HepG2 (cell line): ENCODE measurements at regions not wholly inside any gene's neighbourhood (a gene's known extent, or its start where the extent isn't known, plus 50 kb on each side); places are given as distances from the start of the nearest gene placed in this dataset.

Experiments used
- ATAC-seq: fragments of 200-7000 bp; cut with Tn5 transposase; 3 replicates; pipeline ENCODE4 v1.9.1; 2020; ENCODE audit warnings: mild to moderate bottlenecking, moderate library complexity
- BruUV-seq: library from RNA; stranded (reverse); fragments of 400-500 nt; replicated peaks from 2 replicates; lab custom pipeline; 2021; lab: Mats Ljungman, UMichigan
- CTCF ChIA-PET: fragments of 300-600 bp; formaldehyde crosslinking; extraction: SDS; loops from one replicate; lab custom pipeline; 2021; ENCODE audit warnings: low total read pairs, inconsistent platforms, low intra/inter-chr PET ratio; lab: Yijun Ruan, JAX
- POLR2A ChIA-PET: fragments of 350-600 bp; sonication (Branson Sonifier 250); formaldehyde crosslinking; loops from one replicate; lab custom pipeline; 2020; ENCODE audit warnings: antibody characterized with exemption, inconsistent platforms; lab: Yijun Ruan, JAX
- DNase-seq: peaks from one replicate; pipeline ENCODE4 v3.0.0-alpha.2; 2015; ENCODE audit warnings: low spot score
- FAIRE-seq: peaks from 3 replicates; lab custom pipeline; 2011; peaks lifted over from hg19 to GRCh38; lab: Jason Lieb, UNC
- H2AFZ ChIP-seq: one replicate; pipeline ENCODE4 v1.6.1; 2011; ENCODE audit warnings: low read length, inconsistent platforms
- H3K27ac ChIP-seq: fragments of 300-600 bp; 3 replicates; pipeline ENCODE4 v1.8.0; 2011; ENCODE audit warnings: mixed run types, mild to moderate bottlenecking, mixed read lengths, low read length, inconsistent platforms; ENCODE audit not compliant: insufficient read depth; ENCODE audit errors: extremely low read length
- H3K27me3 ChIP-seq, 2 experiments: fragments of 200-600 bp in 1 of 2; 2 replicates in 1 of 2; 3 replicates in 1 of 2; pipeline versions ENCODE4 v1.6.0 to v1.8.0; 2011; ENCODE audit warnings: low read length in 2 of 2, mild to moderate bottlenecking in 2 of 2, moderate library complexity in 2 of 2, inconsistent platforms in 1 of 2; ENCODE audit not compliant: insufficient read depth in 2 of 2, control insufficient read depth in 1 of 2
- H3K36me3 ChIP-seq, 2 experiments: fragments of 200-600 bp in 1 of 2; replicated peaks in 1 of 2; 2 replicates in 1 of 2; 3 replicates in 1 of 2; pipeline versions ENCODE4 v1.5.1 to v1.8.0; 2011; ENCODE audit warnings: low read length in 2 of 2, inconsistent platforms in 1 of 2; ENCODE audit not compliant: insufficient read depth in 2 of 2, control insufficient read depth in 1 of 2
- H3K4me1 ChIP-seq: 2 replicates; pipeline ENCODE4 v1.5.1; 2012; ENCODE audit warnings: low read length, inconsistent platforms; ENCODE audit not compliant: insufficient read depth
- H3K4me2 ChIP-seq: 2 replicates; pipeline ENCODE4 v1.6.0; 2011; ENCODE audit warnings: low read depth, low read length, inconsistent platforms
- H3K4me3 ChIP-seq, 3 experiments: fragments of 200-600 bp in 1 of 3; sonication (generic), shearing (Covaris generic) in 1 of 3; replicated peaks in 1 of 3; 2 replicates each; pipeline ENCODE4 v1.5.1; 2011 to 2016; ENCODE audit warnings: low read length in 3 of 3, inconsistent platforms in 2 of 3, low read depth in 2 of 3, mild to moderate bottlenecking in 2 of 3, control low read depth in 1 of 3, mixed read lengths in 1 of 3; ENCODE audit not compliant: insufficient read depth in 1 of 3
- H3K79me2 ChIP-seq: one replicate; pipeline ENCODE4 v1.6.1; 2011; ENCODE audit warnings: low read length, inconsistent platforms; ENCODE audit not compliant: insufficient read depth
- H3K9ac ChIP-seq: 2 replicates; pipeline ENCODE4 v1.6.0; 2011; ENCODE audit warnings: mild to moderate bottlenecking, low read depth, low read length, inconsistent platforms; ENCODE audit not compliant: insufficient read depth
- H3K9me3 ChIP-seq: 2 replicates; pipeline ENCODE4 v1.5.1; 2012; ENCODE audit warnings: mild to moderate bottlenecking, low read length
- H4K20me1 ChIP-seq: 2 replicates; pipeline ENCODE4 v1.6.0; 2011; ENCODE audit warnings: inconsistent platforms, mild to moderate bottlenecking, low read length, moderate library complexity; ENCODE audit not compliant: insufficient read depth
- CC2D1A ChIP-seq: sonication (generic); formaldehyde crosslinking; IDR thresholded peaks from 2 replicates; pipeline ENCODE4 v1.8.1; 2023; ENCODE audit warnings: mild to moderate bottlenecking, missing genetic modification reagents
- E2F5 ChIP-seq: sonication (generic); formaldehyde crosslinking; conservative IDR thresholded peaks from 2 replicates; pipeline ENCODE4 v1.4.0; 2020; ENCODE audit warnings: missing genetic modification reagents
- FOSL1 ChIP-seq: sonication (generic); formaldehyde crosslinking; IDR thresholded peaks from 2 replicates; pipeline ENCODE4 v1.9.0; 2021; ENCODE audit warnings: missing genetic modification reagents, borderline replicate concordance
- FOXK1 ChIP-seq: sonication (generic); formaldehyde crosslinking; IDR thresholded peaks from 2 replicates; pipeline ENCODE4 v1.4.0; 2020; ENCODE audit warnings: low read depth, missing genetic modification reagents, borderline replicate concordance
- FOXK2 ChIP-seq: fragments of 450-650 bp; IDR thresholded peaks from 2 replicates; pipeline ENCODE4 v1.6.1; 2016
- HNRNPLL ChIP-seq: fragments of 200-400 bp; formaldehyde crosslinking; IDR thresholded peaks from 2 replicates; pipeline ENCODE4 v1.6.1; 2017; ENCODE audit warnings: mild to moderate bottlenecking, low read depth, low read length; ENCODE audit not compliant: poor library complexity, severe bottlenecking
- HOXA7 ChIP-seq: sonication (generic); formaldehyde crosslinking; IDR thresholded peaks from 2 replicates; pipeline ENCODE4 v1.8.1; 2022; ENCODE audit warnings: mild to moderate bottlenecking, missing genetic modification reagents, moderate library complexity
- KLF11 ChIP-seq: IDR thresholded peaks from 2 replicates; pipeline ENCODE4 v1.6.1; 2016; ENCODE audit warnings: missing compliant biosample characterization
- NCOR1 ChIP-seq: fragments of 200-600 bp; sonication (generic); IDR thresholded peaks from 2 replicates; pipeline ENCODE4 v1.7.0; 2017; ENCODE audit warnings: antibody characterized with exemption, low read length, borderline replicate concordance
- NONO ChIP-seq, 2 experiments: fragments of 450-650 bp in 1 of 2; sonication (generic) in 1 of 2; formaldehyde crosslinking in 1 of 2; IDR thresholded peaks in 1 of 2; conservative IDR thresholded peaks in 1 of 2; 2 replicates each; pipeline versions ENCODE4 v1.6.1 to v1.8.0; 2017 to 2022; ENCODE audit warnings: mild to moderate bottlenecking in 1 of 2, missing genetic modification reagents in 1 of 2, moderate library complexity in 1 of 2
- PBX2 ChIP-seq: IDR thresholded peaks from 2 replicates; pipeline ENCODE4 v1.6.1; 2016; ENCODE audit warnings: control low read depth
- SMYD3 ChIP-seq: sonication (generic); formaldehyde crosslinking; IDR thresholded peaks from 2 replicates; pipeline ENCODE4 v1.8.1; 2023; ENCODE audit warnings: mild to moderate bottlenecking, missing genetic modification reagents
- SP2 ChIP-seq: sonication (generic); formaldehyde crosslinking; IDR thresholded peaks from 2 replicates; pipeline ENCODE4 v1.5.1; 2020; ENCODE audit warnings: mild to moderate bottlenecking, missing genetic modification reagents
- SRY ChIP-seq: sonication (generic); formaldehyde crosslinking; IDR thresholded peaks from 2 replicates; pipeline ENCODE4 v1.8.0; 2022; ENCODE audit warnings: mild to moderate bottlenecking, missing genetic modification reagents
- TCF12 ChIP-seq, 2 experiments: fragments of 450-650 bp in 1 of 2; sonication (generic) in 1 of 2; formaldehyde crosslinking in 1 of 2; IDR thresholded peaks; 2 replicates each; pipeline versions ENCODE4 v1.6.1 to v1.8.0; 2017 to 2022; ENCODE audit warnings: antibody characterized with exemption in 1 of 2, mild to moderate bottlenecking in 1 of 2, missing genetic modification reagents in 1 of 2, moderate library complexity in 1 of 2
- THRA ChIP-seq: sonication (generic); formaldehyde crosslinking; IDR thresholded peaks from 2 replicates; pipeline ENCODE4 v1.4.0; 2020; ENCODE audit warnings: missing genetic modification reagents, borderline replicate concordance
- ZFP37 ChIP-seq: sonication (generic); formaldehyde crosslinking; IDR thresholded peaks from 2 replicates; pipeline ENCODE4 v1.4.0; 2020; ENCODE audit warnings: missing genetic modification reagents, borderline replicate concordance
- ZNF598 ChIP-seq: sonication (generic); formaldehyde crosslinking; IDR thresholded peaks from 2 replicates; pipeline ENCODE4 v1.5.1; 2020; ENCODE audit warnings: mild to moderate bottlenecking, missing genetic modification reagents, borderline replicate concordance
- ZNF75D ChIP-seq: sonication (generic); formaldehyde crosslinking; IDR thresholded peaks from 2 replicates; pipeline ENCODE4 v1.8.1; 2023; ENCODE audit warnings: missing genetic modification reagents, mild to moderate bottlenecking, borderline replicate concordance
- WGBS: methylation state at CpG from one replicate; pipeline ENCODE4 v1.1.6; 2017; ENCODE audit warnings: low lambda C conversion rate; 5-methylcytosine and 5-hydroxymethylcytosine counted together
- in situ Hi-C: cut with HindIII; loops from 2 replicates; pipeline ENCODE4 v1.10.0; 2017; ENCODE audit warnings: low pct_unique_long_range_greater_than_20kb; ENCODE audit not compliant: extremely low pct_ligation_motif_present
- intact Hi-C: fragments of 100-400 bp; cut with micrococcal nuclease; formaldehyde crosslinking; loops from one replicate; pipeline ENCODE4 v1.10.0; 2022; ENCODE audit not compliant: unreplicated experiment

GRCh38 chr11:86723281-86723680, 50.9 kb upstream of the ME3 start:
- Histone ChIP-seq H3K4me2 (no peak overlapping the region), H3K9me3 (no peaks in the 10 kb centered on the region), H3K27me3 (peaks cover 3 to 8% of the 10 kb centered on the region in 2 experiments; a peak in 3 of 5 replicates), H3K4me1 (no peaks in the 10 kb centered on the region), H3K79me2 (no peaks in the 10 kb centered on the region), H3K27ac (no peak overlapping the region), H4K20me1 (no peaks in the 10 kb centered on the region), H3K36me3 (no peaks in the 10 kb centered on the region), H2AFZ (no peak overlapping the region), H3K9ac (no peak overlapping the region), H3K4me3 (no peak overlapping the region)
- CTCF ChIA-PET, result no interaction called here
- WGBS, result 33% methylated on average over 1 of the region's 1 CpG
- BruUV-seq, result no TSS peak
- no peak for DNase-seq
- no peak for ATAC-seq
- TF ChIP-seq SMYD3 (CRISPR knock-in tag) (no peak), E2F5 (CRISPR knock-in tag) (no peak), SRY (CRISPR knock-in tag) (no peak), CC2D1A (no peak), ZFP37 (CRISPR knock-in tag) (no peak), THRA (no peak), FOXK2 (no peak), FOXK1 (no peak), ZNF75D (CRISPR knock-in tag) (no peak), NONO (IDR thresholded peaks at IDR 0.05) (no peak), NONO (CRISPR knock-in tag; conservative IDR thresholded peaks at IDR 0.05) (no peak), SP2 (CRISPR knock-in tag) (no peak), HNRNPLL (no peak), HOXA7 (CRISPR knock-in tag) (no peak), TCF12 (IDR thresholded peaks at IDR 0.05) (no peak), TCF12 (CRISPR knock-in tag; IDR thresholded peaks at IDR 0.05) (no peak), PBX2 (no peak), KLF11 (no peak), FOSL1 (no peak), ZNF598 (CRISPR knock-in tag) (no peak), NCOR1 (no peak)
- FAIRE-seq, result no peak
- POLR2A ChIA-PET, result no interaction called here
- intact Hi-C loops, result no loop called here
- in situ Hi-C loops, result no loop called here
